Type B pancreatic cell (in vitro differentiated cells): ENCODE measurements at regions not wholly inside any gene's neighbourhood (a gene's known extent, or its start where the extent isn't known, plus 50 kb on each side); places are given as distances from the start of the nearest gene placed in this dataset.

ENCODE experiments used
- DNase-seq: peaks from one replicate; pipeline ENCODE4 v3.0.0; 2021; ENCODE audit warnings: mixed read lengths; ENCODE audit not compliant: unreplicated experiment; ENCODE audit errors: extremely low spot score
- H3K27ac Mint-ChIP-seq: 2 replicates; pipeline ENCODE4 v1.8.0; 2021; ENCODE audit warnings: mild to moderate bottlenecking, mixed read lengths
- H3K27me3 Mint-ChIP-seq: 2 replicates; pipeline ENCODE4 v1.8.0; 2021; ENCODE audit warnings: mixed read lengths
- H3K36me3 Mint-ChIP-seq: 2 replicates; pipeline ENCODE4 v1.8.0; 2021; ENCODE audit warnings: mixed read lengths
- H3K4me1 Mint-ChIP-seq: one replicate; pipeline ENCODE4 v1.8.0; 2021; ENCODE audit warnings: mixed read lengths; ENCODE audit not compliant: unreplicated experiment
- H3K4me3 Mint-ChIP-seq: 2 replicates; pipeline ENCODE4 v1.8.0; 2021; ENCODE audit warnings: mild to moderate bottlenecking, mixed read lengths
- H3K9me3 Mint-ChIP-seq: 2 replicates; pipeline ENCODE4 v1.8.0; 2021; ENCODE audit warnings: mixed read lengths
- CTCF ChIP-seq: fragments of 200-600 bp; sonication (generic); conservative IDR thresholded peaks from 2 replicates; pipeline ENCODE4 v1.5.0; 2021; ENCODE audit warnings: antibody characterized with exemption, mild to moderate bottlenecking

- Mint-ChIP-seq H3K4me1 (no peaks in the 10 kb centered on the region), H3K27me3 (no peaks in the 10 kb centered on the region), H3K36me3 (no peaks in the 10 kb centered on the region), H3K4me3 (no peak overlapping the region), H3K27ac (no peak overlapping the region), H3K9me3 (no peaks in the 10 kb centered on the region)
- no peak for TF ChIP-seq CTCF
- DNase-seq, result no peak
These were observed 1133.7 kb downstream of the GATA3 start for GRCh38 chr10:9188022-9188810.

- Mint-ChIP-seq H3K36me3 (no peaks in the 10 kb centered on the region), H3K4me3 (no peak overlapping the region), H3K4me1 (no peaks in the 10 kb centered on the region), H3K9me3 (no peaks in the 10 kb centered on the region), H3K27ac (no peak overlapping the region), H3K27me3 (no peaks in the 10 kb centered on the region)
- DNase-seq, result no peak
- TF ChIP-seq CTCF, result no peak
These were observed 1135.0 kb downstream of the GATA3 start for GRCh38 chr10:9189448-9189847.

- peaks cover 4% of the 10 kb centered on the region for H3K27me3 Mint-ChIP-seq
- H3K36me3 Mint-ChIP-seq, result no peaks in the 10 kb centered on the region
- no peak overlapping the region for H3K4me3 Mint-ChIP-seq
- H3K9me3 Mint-ChIP-seq, result no peaks in the 10 kb centered on the region
- no peak for TF ChIP-seq CTCF
- no peak for DNase-seq
- no peak overlapping the region for H3K27ac Mint-ChIP-seq
- no peaks in the 10 kb centered on the region for H3K4me1 Mint-ChIP-seq
These were observed 1138.6 kb downstream of the GATA3 start for GRCh38 chr10:9193120-9193519.

GRCh38 chr10:9195385-9195784, 1140.9 kb downstream of the GATA3 start:
- H3K4me1 Mint-ChIP-seq, result no peaks in the 10 kb centered on the region
- no peak for TF ChIP-seq CTCF
- H3K27me3 Mint-ChIP-seq, result peaks cover 11% of the 10 kb centered on the region
- H3K36me3 Mint-ChIP-seq, result no peaks in the 10 kb centered on the region
- no peak overlapping the region for H3K27ac Mint-ChIP-seq
- H3K4me3 Mint-ChIP-seq, result no peak overlapping the region
- no peak for DNase-seq
- H3K9me3 Mint-ChIP-seq, result no peaks in the 10 kb centered on the region

GRCh38 chr10:9198611-9199010, 1144.1 kb downstream of the GATA3 start:
- peaks cover 11% of the 10 kb centered on the region for H3K27me3 Mint-ChIP-seq
- H3K4me3 Mint-ChIP-seq, result no peak overlapping the region
- no peak overlapping the region for H3K27ac Mint-ChIP-seq
- DNase-seq, result no peak
- no peaks in the 10 kb centered on the region for H3K36me3 Mint-ChIP-seq
- no peak for TF ChIP-seq CTCF
- no peaks in the 10 kb centered on the region for H3K4me1 Mint-ChIP-seq
- H3K9me3 Mint-ChIP-seq, result no peaks in the 10 kb centered on the region
